A549 (cell line): ENCODE measurements at regions not wholly inside any gene's neighbourhood (a gene's known extent, or its start where the extent isn't known, plus 50 kb on each side); places are given as distances from the start of the nearest gene placed in this dataset.

Source experiments
- ATAC-seq, 2 experiments: fragments of 200-7000 bp in 1 of 2; fragments of >200 bp in 1 of 2; cut with Nextera tagmentation in 1 of 2; cut with Tn5 transposase in 1 of 2; 3 replicates each; pipeline versions ENCODE4 v1.8.0 to v1.9.1; 2018 to 2020; ENCODE audit warnings: mild to moderate bottlenecking in 1 of 2, moderate library complexity in 1 of 2
- CTCF ChIA-PET: fragments of 300-600 bp; sonication (Branson Sonifier 250); formaldehyde crosslinking; extraction: SDS; loops from one replicate; lab custom pipeline; 2021; ENCODE audit warnings: antibody characterized with exemption, inconsistent platforms; lab: Yijun Ruan, JAX
- POLR2A ChIA-PET: fragments of 350-600 bp; formaldehyde crosslinking; extraction: SDS; loops from one replicate; lab custom pipeline; 2021; ENCODE audit warnings: antibody characterized with exemption, inconsistent platforms; lab: Yijun Ruan, JAX
- DNase-seq, 2 experiments: peaks; one replicate each; pipeline versions ENCODE4 v3.0.0 to v3.0.0-alpha.2; 2011 to 2016; ENCODE audit warnings: low read depth in 1 of 2, low spot score in 1 of 2
- FAIRE-seq: peaks from 2 replicates; lab custom pipeline; 2011; peaks lifted over from hg19 to GRCh38; lab: Jason Lieb, UNC
- H3K27ac ChIP-seq, 2 experiments: fragments of >200 bp; sonication (Bioruptor Twin); formaldehyde crosslinking; 3 replicates each; pipeline ENCODE4 v1.5.1; 2016 to 2017
- H3K4me1 ChIP-seq: fragments of >200 bp; sonication (Bioruptor Twin); formaldehyde crosslinking; 3 replicates; pipeline ENCODE4 v1.6.1; 2016
- H3K4me2 ChIP-seq: fragments of >200 bp; sonication (Bioruptor Twin); formaldehyde crosslinking; 3 replicates; pipeline ENCODE4 v1.6.1; 2016
- H3K4me3 ChIP-seq: fragments of >200 bp; sonication (Bioruptor Twin); formaldehyde crosslinking; 3 replicates; pipeline ENCODE4 v1.5.1; 2016
- H3K9me3 ChIP-seq: fragments of >200 bp; sonication (Bioruptor Twin); formaldehyde crosslinking; 3 replicates; pipeline ENCODE4 v1.6.1; 2016
- BCL3 ChIP-seq: fragments of >200 bp; sonication (Bioruptor Twin); formaldehyde crosslinking; IDR thresholded peaks from 3 replicates; pipeline ENCODE4 v1.6.1; 2016
- CHD4 ChIP-seq: fragments of 200-600 bp; sonication (generic); IDR thresholded peaks from 2 replicates; pipeline ENCODE4 v1.6.1; 2016; ENCODE audit warnings: antibody characterized with exemption, mild to moderate bottlenecking, borderline replicate concordance
- CTCF ChIP-seq: fragments of >200 bp; sonication (Bioruptor Twin); formaldehyde crosslinking; IDR thresholded peaks from 3 replicates; pipeline ENCODE4 v1.5.1; 2016
- ELK1 ChIP-seq: fragments of 150-350 bp; IDR thresholded peaks from 2 replicates; pipeline ENCODE4 v1.6.1; 2014; ENCODE audit warnings: low read depth, mild to moderate bottlenecking, low read length
- HES2 ChIP-seq: fragments of >200 bp; sonication (Bioruptor Twin); formaldehyde crosslinking; IDR thresholded peaks from 2 replicates; pipeline ENCODE4 v1.6.1; 2016
- HMGXB4 ChIP-seq: fragments of 250-450 bp; sonication (Bioruptor Pico); IDR thresholded peaks from 2 replicates; pipeline ENCODE4 v1.5.0; 2021; ENCODE audit warnings: mild to moderate bottlenecking, moderate library complexity, borderline replicate concordance
- HOXB13 ChIP-seq: fragments of 250-450 bp; sonication (Bioruptor Pico); IDR thresholded peaks from 2 replicates; pipeline ENCODE4 v1.5.0; 2020; ENCODE audit warnings: low read depth, mild to moderate bottlenecking, moderate library complexity
- MAX ChIP-seq: IDR thresholded peaks from 2 replicates; pipeline ENCODE4 v1.6.1; 2012
- MYC ChIP-seq: IDR thresholded peaks from 2 replicates; pipeline ENCODE4 v1.6.1; 2012; ENCODE audit warnings: mild to moderate bottlenecking, inconsistent platforms, low read length, improper control_type of control experiment, borderline replicate concordance
- NPAS2 ChIP-seq: fragments of 250-450 bp; sonication (Bioruptor Pico); IDR thresholded peaks from 2 replicates; pipeline ENCODE4 v1.8.0; 2022; ENCODE audit warnings: mild to moderate bottlenecking, moderate library complexity, borderline replicate concordance
- POLR2A ChIP-seq: IDR thresholded peaks from 2 replicates; pipeline ENCODE4 v1.6.1; 2012; ENCODE audit warnings: mild to moderate bottlenecking, low read length
- RAD21 ChIP-seq, 2 experiments: fragments of >200 bp in 1 of 2; sonication (Bioruptor Twin) in 1 of 2; formaldehyde crosslinking in 1 of 2; IDR thresholded peaks in 1 of 2; conservative IDR thresholded peaks in 1 of 2; 2 replicates in 1 of 2; 3 replicates in 1 of 2; pipeline ENCODE4 v1.6.1; 2012 to 2018; ENCODE audit warnings: inconsistent platforms in 1 of 2
- REST ChIP-seq: fragments of 200-600 bp; sonication (generic); IDR thresholded peaks from 2 replicates; pipeline ENCODE4 v1.6.1; 2016; ENCODE audit warnings: antibody characterized with exemption, mild to moderate bottlenecking, moderate library complexity
- SREBF2 ChIP-seq: fragments of 450-650 bp; IDR thresholded peaks from 2 replicates; pipeline ENCODE4 v1.6.1; 2014; ENCODE audit warnings: mild to moderate bottlenecking, moderate library complexity
- ZSCAN20 ChIP-seq: fragments of 250-450 bp; sonication (Bioruptor Pico); IDR thresholded peaks from 2 replicates; pipeline ENCODE4 v1.8.0; 2022; ENCODE audit warnings: mild to moderate bottlenecking, moderate library complexity
- WGBS: methylation state at CpG from one replicate; pipeline ENCODE4 v1.1.6; 2017; ENCODE audit errors: missing lambda C conversion rate; 5-methylcytosine and 5-hydroxymethylcytosine counted together

GRCh38 chr2:10500601-10501361, 52.7 kb upstream of the ODC1 start (continued):
- TF ChIP-seq HMGXB4 (CRISPR knock-in tag) (no peak), BCL3 (no peak)
- TF ChIP-seq, all 56 proteins: peak for 0

- no peaks in the 10 kb centered on the region for H3K9me3 ChIP-seq
- peaks cover 18% of the 10 kb centered on the region for H3K4me1 ChIP-seq
- no peak overlapping the region for H3K27ac ChIP-seq
- no peak overlapping the region for H3K4me2 ChIP-seq
- TF ChIP-seq REST (no peak), CTCF (no peak), CHD4 (no peak), POLR2A (no peak), ZSCAN20 (CRISPR knock-in tag) (no peak), ELK1 (no peak), HOXB13 (CRISPR knock-in tag) (no peak), HES2 (no peak), MAX (no peak), RAD21 (conservative IDR thresholded peaks at IDR 0.05 in 1 of 2, IDR thresholded peaks at IDR 0.05 in 1 of 2) (no peak), MYC (no peak), SREBF2 (no peak), NPAS2 (no peak)
- TF ChIP-seq, all 56 proteins: peak for 0
- DNase-seq, result no peak
- peak in 1 of 2 experiments; percentile 10; a peak in 3 of 6 replicates for ATAC-seq
- no peak overlapping the region for H3K4me3 ChIP-seq
- ChIA-PET POLR2A (no interaction called here), CTCF (interaction anchor here (1.1 to 1.5 kb wide), 3 partner anchors 10 to 178 kb away, joined by 3 to 5 read pairs (median 5); no protein-coding TSS in a partner anchor)
- FAIRE-seq, result no peak
- whole genome bisulfite sequencing, result 81% methylated on average over 13 of the region's 16 CpGs
Observed at GRCh38 chr2:10499911-10500521, 51.9 kb upstream of the ODC1 start.
